HG02884 (cell line): ENCODE measurements at regions not wholly inside any gene's neighbourhood (a gene's known extent, or its start where the extent isn't known, plus 50 kb on each side); places are given as distances from the start of the nearest gene placed in this dataset.

Experiments
- ATAC-seq: cut with Tn5 transposase; IDR thresholded peaks from one replicate; pipeline ENCODE4 v1.9.1; 2021; ENCODE audit warnings: mild to moderate bottlenecking, moderate library complexity; ENCODE audit not compliant: unreplicated experiment

GRCh38 chr9:107949061-107949460 is 459.5 kb upstream of the KLF4 start:
- no peak for ATAC-seq

- no peak for ATAC-seq
Observed at GRCh38 chr9:107948601-107949000, 459.0 kb upstream of the KLF4 start.

- ATAC-seq = no peak
Observed at GRCh38 chr9:107948086-107948485, 458.5 kb upstream of the KLF4 start.

- ATAC-seq = no peak
Observed at GRCh38 chr9:107946364-107947141, 457.0 kb upstream of the KLF4 start.

GRCh38 chr9:107945961-107946360 is 456.4 kb upstream of the KLF4 start:
- ATAC-seq = no peak

- no peak for ATAC-seq
Observed at GRCh38 chr9:107945493-107945892, 455.9 kb upstream of the KLF4 start.

GRCh38 chr9:107944387-107944786 is 454.8 kb upstream of the KLF4 start:
- ATAC-seq = no peak

- ATAC-seq = no peak
Observed at GRCh38 chr9:107943901-107944300, 454.3 kb upstream of the KLF4 start.

- no peak for ATAC-seq
Observed at GRCh38 chr9:107942856-107943255, 453.3 kb upstream of the KLF4 start.

- no peak for ATAC-seq
Observed at GRCh38 chr9:107942291-107942690, 452.7 kb upstream of the KLF4 start.

GRCh38 chr9:107940616-107941595 is 451.3 kb upstream of the KLF4 start:
- ATAC-seq = no peak

GRCh38 chr9:107938801-107939386 is 449.3 kb upstream of the KLF4 start:
- no peak for ATAC-seq

GRCh38 chr9:107935931-107936330 is 446.4 kb upstream of the KLF4 start:
- no peak for ATAC-seq

- no peak for ATAC-seq
Observed at GRCh38 chr9:107933516-107933915, 443.9 kb upstream of the KLF4 start.

GRCh38 chr9:107933097-107933496 is 443.5 kb upstream of the KLF4 start:
- no peak for ATAC-seq

- ATAC-seq = no peak
Observed at GRCh38 chr9:107932601-107933000, 443.0 kb upstream of the KLF4 start.

- no peak for ATAC-seq
Observed at GRCh38 chr9:107932046-107932445, 442.5 kb upstream of the KLF4 start.

GRCh38 chr9:107931071-107931715 is 441.6 kb upstream of the KLF4 start:
- no peak for ATAC-seq

- no peak for ATAC-seq
Observed at GRCh38 chr9:107929443-107929842, 439.9 kb upstream of the KLF4 start.

- no peak for ATAC-seq
Observed at GRCh38 chr9:107928701-107929371, 439.3 kb upstream of the KLF4 start.
